ENCODE measurements at regions not wholly inside any gene's neighbourhood (a gene's known extent, or its start where the extent isn't known, plus 50 kb on each side); places are given as distances from the start of the nearest gene placed in this dataset.

- no peak for DNase-seq (ENCODE audit: low spot score)
Measured at GRCh38 chr7:41039981-41040380, 662.9 kb downstream of the INHBA start.

- no peak for DNase-seq (ENCODE audit: low spot score)
Measured at GRCh38 chr7:41039386-41039953, 663.4 kb downstream of the INHBA start.

- DNase-seq (ENCODE audit: low spot score) = no peak
Measured at GRCh38 chr7:41038211-41038610, 664.7 kb downstream of the INHBA start.

GRCh38 chr7:41037691-41038090, 665.2 kb downstream of the INHBA start:
- no peak for DNase-seq (ENCODE audit: low spot score)

DNA sequence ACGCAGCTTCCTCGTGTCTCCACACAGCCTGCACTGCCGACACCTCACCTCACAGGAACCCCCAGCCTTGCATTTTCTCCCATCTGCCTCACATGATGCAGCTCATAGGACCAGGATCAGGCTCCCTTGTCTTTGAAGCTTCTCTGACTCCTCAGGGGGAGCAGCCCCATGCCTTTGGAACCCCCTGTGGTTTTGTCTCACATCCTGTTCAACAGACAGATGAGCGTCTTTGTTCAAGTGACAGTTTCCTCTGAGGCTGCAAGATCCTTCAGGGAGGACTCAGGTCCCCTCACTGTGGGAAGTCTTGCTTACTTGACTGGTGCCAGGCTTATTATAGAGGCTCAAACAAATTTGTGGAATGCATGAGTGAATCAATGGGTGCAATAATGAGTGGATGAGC, 667.1 kb downstream of the INHBA start:
- no peak for DNase-seq (ENCODE audit: low spot score)

DNA sequence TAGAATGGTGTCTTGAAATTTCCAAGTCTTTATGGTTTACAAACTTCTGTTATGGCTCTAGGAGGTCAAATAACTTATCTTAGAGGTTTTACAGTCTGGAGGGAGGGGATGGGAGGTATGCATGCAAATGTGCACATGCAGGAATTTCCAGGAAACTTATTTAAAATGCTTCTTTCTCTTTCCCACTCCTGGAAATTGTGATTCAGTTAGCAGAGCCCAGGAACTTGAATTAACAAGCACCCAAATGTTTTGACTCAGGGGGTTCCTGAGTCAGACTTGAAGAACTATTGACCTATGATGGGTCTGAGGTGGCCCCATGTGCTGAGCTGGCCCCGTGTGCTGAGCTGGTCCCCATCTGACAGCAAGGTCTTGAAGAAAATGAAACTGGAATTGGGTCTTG, 669.4 kb downstream of the INHBA start:
- no peak for DNase-seq (ENCODE audit: low spot score)

DNA sequence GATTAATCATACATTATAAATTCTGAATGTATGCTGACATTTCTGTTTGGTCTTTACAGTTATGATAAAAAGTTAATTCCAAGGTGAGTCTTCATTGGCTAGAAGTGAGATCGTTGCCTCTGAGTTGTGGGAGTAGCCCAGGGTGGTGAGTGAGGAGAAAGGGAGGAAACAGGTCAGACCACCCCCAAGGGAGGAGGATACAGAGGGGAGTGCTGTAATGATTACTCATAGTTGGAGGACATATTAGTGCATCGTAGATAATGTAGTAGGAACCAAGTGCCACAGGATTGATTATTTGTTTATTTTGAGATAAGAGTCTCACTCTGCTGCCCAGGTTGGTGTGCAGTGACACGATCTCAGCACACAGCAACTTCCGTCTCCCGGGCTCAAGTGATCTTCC, 672.2 kb downstream of the INHBA start:
- no peak for DNase-seq (ENCODE audit: low spot score)

GRCh38 chr7:41029072-41029499, 673.8 kb downstream of the INHBA start:
- DNase-seq (ENCODE audit: low spot score) = no peak

- DNase-seq (ENCODE audit: low spot score) = no peak
Measured at GRCh38 chr7:41028580-41028979, 674.3 kb downstream of the INHBA start.

DNA sequence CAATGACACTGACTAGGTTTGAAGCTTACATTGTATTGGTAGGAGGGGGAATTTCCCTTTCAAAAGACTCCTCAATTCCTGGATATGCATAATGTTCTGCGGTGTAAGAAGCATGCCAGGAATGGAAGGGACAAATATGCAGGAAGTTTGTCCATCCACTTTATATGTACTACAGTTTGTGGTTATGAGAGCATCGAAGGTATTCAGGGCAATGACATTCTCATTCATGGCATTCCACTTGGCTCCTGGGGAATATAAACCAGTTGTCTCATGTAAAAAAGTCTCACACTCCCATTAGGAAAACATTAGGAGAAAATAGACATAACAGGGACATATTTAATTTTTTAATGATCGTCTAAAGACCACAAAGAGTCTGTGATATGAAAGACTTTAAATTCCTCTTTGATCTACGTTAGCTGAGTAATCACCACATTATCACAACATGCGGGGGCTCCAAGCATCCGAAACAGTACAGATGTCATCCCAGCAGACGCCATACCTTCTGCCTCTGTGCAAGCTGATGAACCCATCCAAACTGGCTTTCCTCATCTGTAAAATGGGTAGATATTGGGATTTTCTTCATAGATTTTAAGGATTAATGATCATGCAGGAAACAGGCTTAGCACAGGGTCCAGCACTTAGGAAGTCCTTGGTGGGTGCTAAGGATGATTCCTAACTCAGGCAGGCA, 675.3 kb downstream of the INHBA start:
- no peak for DNase-seq (ENCODE audit: low spot score)

- no peak for DNase-seq (ENCODE audit: low spot score)
Measured at GRCh38 chr7:41024126-41024525, 678.8 kb downstream of the INHBA start.

GRCh38 chr7:41020056-41020455, 682.8 kb downstream of the INHBA start:
- no peak for DNase-seq (ENCODE audit: low spot score)

DNA sequence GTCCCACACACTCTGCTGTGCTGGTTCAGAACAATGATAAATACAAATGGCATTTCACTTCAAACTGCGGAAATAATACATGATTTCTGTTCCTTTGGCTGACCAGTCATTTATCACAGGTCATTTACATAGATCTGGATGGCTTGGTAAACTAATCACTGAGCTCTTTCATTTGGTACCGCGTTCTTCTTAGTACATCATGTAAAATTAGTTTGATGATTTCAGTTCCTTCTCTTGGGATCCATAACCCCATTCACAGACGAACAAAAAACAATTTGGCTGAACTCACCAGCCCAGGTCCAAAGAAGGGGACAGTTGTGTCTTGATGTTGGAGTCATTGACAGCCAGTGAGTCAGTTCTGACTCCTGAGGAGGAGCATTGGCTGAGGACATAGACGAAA, 689.8 kb downstream of the INHBA start:
- DNase-seq (ENCODE audit: low spot score) = no peak

- no peak for DNase-seq (ENCODE audit: low spot score)
Measured at GRCh38 chr7:41012041-41012440, 690.8 kb downstream of the INHBA start.

DNA sequence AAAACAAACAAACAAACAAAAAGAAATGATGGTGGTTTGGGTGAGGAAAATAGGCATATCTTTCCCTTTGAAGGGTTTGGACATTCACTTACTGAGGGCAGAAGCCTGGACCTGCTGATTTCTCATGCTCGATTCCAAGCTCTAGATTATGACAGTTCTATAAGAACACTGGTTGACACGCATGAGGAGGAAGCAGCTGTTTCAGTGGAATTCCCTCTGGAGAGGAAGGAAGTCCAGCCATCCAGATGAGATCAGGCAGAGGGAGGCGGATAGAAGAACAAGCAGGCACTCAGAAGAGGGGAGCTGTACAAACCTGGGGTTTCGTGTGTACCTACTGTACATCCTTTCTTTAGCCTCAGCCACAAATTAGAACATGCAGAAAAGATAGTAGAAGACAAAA, 691.9 kb downstream of the INHBA start:
- DNase-seq (ENCODE audit: low spot score) = no peak

- no peak for DNase-seq (ENCODE audit: low spot score)
Measured at GRCh38 chr7:41010418-41010817, 692.5 kb downstream of the INHBA start.

DNA sequence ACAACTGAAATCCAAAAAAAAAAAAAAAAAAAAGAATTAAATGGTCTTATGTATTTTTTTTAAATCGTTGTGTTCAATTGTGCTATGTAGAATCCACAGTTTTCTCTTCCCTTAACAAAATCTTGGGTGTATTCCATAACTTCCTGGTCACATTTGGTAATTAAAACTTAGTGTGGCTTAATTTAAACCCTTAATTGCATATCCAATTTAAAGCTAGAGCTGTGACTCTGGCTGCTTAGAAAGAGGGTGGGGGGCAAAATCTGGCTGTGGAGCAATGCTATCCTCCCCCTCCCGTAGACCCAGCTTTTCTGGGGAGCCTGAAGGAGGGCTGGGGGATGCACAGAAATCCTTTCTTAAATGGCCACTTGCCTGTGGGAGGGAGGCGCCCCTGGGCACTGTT, 695.1 kb downstream of the INHBA start:
- no peak for DNase-seq (ENCODE audit: low spot score)

DNA sequence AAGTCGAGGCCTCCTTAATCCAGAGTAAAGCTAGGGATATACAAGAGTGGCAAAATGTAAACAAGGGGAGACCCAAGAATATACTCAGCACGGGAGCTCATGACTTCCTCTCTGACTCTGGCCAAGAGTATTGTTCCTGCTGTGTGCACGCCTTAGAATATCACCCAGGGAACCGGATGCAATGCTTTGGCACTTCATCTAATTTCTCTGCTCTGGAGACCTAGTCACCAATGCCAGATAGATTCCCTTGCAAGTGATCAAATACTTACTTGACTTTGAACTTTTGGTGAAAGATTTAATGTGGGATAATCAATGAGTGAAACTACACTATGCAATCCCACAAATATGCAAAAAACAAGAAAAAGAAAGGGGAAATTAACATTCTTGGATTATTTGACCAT, 695.5 kb downstream of the INHBA start:
- no peak for DNase-seq (ENCODE audit: low spot score)

DNA sequence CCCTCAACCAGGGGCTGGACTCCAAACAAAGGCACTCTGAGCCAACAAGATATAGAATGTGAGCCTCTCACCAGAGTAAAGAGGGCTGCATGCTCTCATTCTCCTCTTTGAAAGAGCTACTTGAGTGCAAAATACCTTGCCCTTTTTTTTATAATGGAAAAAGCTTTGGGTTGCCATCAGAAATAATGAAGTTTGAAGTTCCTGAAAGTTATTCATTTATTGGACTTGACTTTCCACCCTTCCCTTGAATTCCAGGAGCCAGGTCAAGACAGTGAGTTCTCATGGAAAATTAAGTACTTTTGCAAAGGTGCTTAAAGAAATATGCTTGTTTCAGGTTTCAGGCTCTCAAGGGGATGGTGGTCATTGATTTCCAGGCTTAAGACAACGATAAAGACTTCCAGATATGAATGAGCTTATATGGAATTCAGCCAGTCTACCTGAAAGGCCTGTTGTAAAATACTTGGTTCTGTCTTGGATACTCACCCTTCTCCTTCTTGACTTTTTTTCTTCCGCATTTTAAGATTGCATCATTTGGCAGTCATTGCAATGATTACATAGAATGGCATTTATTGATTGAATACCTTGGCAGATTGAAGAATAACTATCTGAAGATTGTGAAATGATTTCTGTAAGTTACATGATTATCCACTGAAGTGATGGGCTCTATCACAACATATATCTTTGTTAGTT, 696.4 kb downstream of the INHBA start:
- no peak for DNase-seq (ENCODE audit: low spot score)

DNA sequence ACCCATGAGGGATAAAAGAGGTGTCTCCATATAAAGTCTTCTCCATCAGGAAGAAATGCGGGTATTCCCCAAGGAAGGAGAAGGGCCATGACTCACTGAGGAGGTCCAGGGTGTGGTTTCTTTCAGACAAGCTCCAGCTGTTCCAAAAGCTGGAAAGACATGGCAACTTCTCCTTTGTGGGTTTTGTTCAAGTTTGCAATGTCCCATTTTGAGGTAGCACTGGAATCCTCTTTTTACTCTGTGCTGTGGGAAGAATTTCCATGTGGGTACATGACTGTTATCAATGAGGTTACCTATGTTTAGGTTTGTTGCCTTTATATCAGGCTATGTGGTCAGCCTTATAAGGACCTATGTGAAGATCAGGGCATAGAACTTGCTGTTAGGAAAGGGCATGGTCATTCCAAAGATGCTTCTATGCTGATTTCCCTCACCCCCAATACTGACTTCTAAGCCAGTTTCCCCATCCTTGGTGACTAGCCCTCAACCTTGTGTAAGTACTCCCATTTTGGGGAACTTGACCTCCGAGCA, 697.5 kb downstream of the INHBA start:
- no peak for DNase-seq (ENCODE audit: low spot score)

GRCh38 chr7:41003977-41004376, 698.9 kb downstream of the INHBA start:
- DNase-seq (ENCODE audit: low spot score) = no peak

GRCh38 chr7:41003611-41003940, 699.3 kb downstream of the INHBA start:
- DNase-seq (ENCODE audit: low spot score) = no peak

Data from iPS-NIHi11 (cell line).